SK-N-SH (cell line): ENCODE measurements at regions not wholly inside any gene's neighbourhood (a gene's known extent, or its start where the extent isn't known, plus 50 kb on each side); places are given as distances from the start of the nearest gene placed in this dataset.

Experiments
- CHD2 ChIP-seq: fragments of 150-350 bp; IDR thresholded peaks from 2 replicates; pipeline ENCODE4 v1.6.1; 2018; ENCODE audit warnings: low read length; ENCODE audit not compliant: partially characterized antibody
- RAD21 ChIP-seq: IDR thresholded peaks from 2 replicates; pipeline ENCODE4 v1.6.1; 2012; ENCODE audit warnings: mild to moderate bottlenecking, low read length
- TAF1 ChIP-seq: IDR thresholded peaks from 2 replicates; pipeline ENCODE4 v1.6.1; 2012; ENCODE audit warnings: low read depth, mild to moderate bottlenecking, low read length, moderate library complexity, borderline replicate concordance
- TCF12 ChIP-seq: IDR thresholded peaks from 2 replicates; pipeline ENCODE4 v1.4.0; 2012
- TEAD4 ChIP-seq: IDR thresholded peaks from 2 replicates; pipeline ENCODE4 v1.4.0; 2012; ENCODE audit warnings: mild to moderate bottlenecking, borderline replicate concordance; ENCODE audit not compliant: insufficient read depth
- YY1 ChIP-seq: IDR thresholded peaks from 2 replicates; pipeline ENCODE4 v1.4.0; 2012; ENCODE audit warnings: low read depth, mild to moderate bottlenecking
- TF ChIP-seq, protein P1 (sequence below): fragments of 200-600 bp; sonication (generic); IDR thresholded peaks from 2 replicates; pipeline ENCODE4 v1.6.1; 2017; ENCODE audit warnings: antibody characterized with exemption, mild to moderate bottlenecking, moderate library complexity
- TF ChIP-seq, protein P2 (sequence below): IDR thresholded peaks from 2 replicates; pipeline ENCODE4 v1.6.1; 2012; ENCODE audit warnings: mild to moderate bottlenecking, low read depth, low read length, moderate library complexity
- TF ChIP-seq, protein P3 (sequence below): IDR thresholded peaks from 2 replicates; pipeline ENCODE4; 2012
- TF ChIP-seq, protein P4 (sequence below): IDR thresholded peaks from 2 replicates; pipeline ENCODE4 v1.4.0; 2012; ENCODE audit warnings: low read depth, borderline replicate concordance

DNA sequence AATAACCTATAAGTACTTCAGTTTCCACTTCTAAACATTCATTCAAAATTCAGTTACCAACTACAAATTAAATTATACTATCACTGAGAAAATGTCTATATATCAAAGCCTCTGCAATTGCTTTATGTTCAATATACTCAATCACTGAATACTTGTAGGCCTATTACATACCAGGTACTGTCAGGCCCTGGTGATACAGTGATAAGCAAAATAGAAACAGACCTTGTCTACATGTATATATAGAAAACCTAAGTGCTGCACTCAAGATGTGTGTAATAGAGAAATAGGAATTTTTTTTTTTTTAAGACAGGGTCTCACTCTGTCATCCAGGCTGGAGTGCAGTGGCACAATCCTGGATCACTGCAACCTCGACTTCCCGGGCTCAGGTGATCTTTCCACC lies 53.7 kb upstream of the PHF14 start:
- TF ChIP-seq, protein P1, sequence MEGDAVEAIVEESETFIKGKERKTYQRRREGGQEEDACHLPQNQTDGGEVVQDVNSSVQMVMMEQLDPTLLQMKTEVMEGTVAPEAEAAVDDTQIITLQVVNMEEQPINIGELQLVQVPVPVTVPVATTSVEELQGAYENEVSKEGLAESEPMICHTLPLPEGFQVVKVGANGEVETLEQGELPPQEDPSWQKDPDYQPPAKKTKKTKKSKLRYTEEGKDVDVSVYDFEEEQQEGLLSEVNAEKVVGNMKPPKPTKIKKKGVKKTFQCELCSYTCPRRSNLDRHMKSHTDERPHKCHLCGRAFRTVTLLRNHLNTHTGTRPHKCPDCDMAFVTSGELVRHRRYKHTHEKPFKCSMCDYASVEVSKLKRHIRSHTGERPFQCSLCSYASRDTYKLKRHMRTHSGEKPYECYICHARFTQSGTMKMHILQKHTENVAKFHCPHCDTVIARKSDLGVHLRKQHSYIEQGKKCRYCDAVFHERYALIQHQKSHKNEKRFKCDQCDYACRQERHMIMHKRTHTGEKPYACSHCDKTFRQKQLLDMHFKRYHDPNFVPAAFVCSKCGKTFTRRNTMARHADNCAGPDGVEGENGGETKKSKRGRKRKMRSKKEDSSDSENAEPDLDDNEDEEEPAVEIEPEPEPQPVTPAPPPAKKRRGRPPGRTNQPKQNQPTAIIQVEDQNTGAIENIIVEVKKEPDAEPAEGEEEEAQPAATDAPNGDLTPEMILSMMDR: no peak
- TF ChIP-seq, protein P2, sequence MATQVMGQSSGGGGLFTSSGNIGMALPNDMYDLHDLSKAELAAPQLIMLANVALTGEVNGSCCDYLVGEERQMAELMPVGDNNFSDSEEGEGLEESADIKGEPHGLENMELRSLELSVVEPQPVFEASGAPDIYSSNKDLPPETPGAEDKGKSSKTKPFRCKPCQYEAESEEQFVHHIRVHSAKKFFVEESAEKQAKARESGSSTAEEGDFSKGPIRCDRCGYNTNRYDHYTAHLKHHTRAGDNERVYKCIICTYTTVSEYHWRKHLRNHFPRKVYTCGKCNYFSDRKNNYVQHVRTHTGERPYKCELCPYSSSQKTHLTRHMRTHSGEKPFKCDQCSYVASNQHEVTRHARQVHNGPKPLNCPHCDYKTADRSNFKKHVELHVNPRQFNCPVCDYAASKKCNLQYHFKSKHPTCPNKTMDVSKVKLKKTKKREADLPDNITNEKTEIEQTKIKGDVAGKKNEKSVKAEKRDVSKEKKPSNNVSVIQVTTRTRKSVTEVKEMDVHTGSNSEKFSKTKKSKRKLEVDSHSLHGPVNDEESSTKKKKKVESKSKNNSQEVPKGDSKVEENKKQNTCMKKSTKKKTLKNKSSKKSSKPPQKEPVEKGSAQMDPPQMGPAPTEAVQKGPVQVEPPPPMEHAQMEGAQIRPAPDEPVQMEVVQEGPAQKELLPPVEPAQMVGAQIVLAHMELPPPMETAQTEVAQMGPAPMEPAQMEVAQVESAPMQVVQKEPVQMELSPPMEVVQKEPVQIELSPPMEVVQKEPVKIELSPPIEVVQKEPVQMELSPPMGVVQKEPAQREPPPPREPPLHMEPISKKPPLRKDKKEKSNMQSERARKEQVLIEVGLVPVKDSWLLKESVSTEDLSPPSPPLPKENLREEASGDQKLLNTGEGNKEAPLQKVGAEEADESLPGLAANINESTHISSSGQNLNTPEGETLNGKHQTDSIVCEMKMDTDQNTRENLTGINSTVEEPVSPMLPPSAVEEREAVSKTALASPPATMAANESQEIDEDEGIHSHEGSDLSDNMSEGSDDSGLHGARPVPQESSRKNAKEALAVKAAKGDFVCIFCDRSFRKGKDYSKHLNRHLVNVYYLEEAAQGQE: no peak
- TF ChIP-seq TAF1: no peak
- no peak for TF ChIP-seq TEAD4
- TF ChIP-seq, protein P3, sequence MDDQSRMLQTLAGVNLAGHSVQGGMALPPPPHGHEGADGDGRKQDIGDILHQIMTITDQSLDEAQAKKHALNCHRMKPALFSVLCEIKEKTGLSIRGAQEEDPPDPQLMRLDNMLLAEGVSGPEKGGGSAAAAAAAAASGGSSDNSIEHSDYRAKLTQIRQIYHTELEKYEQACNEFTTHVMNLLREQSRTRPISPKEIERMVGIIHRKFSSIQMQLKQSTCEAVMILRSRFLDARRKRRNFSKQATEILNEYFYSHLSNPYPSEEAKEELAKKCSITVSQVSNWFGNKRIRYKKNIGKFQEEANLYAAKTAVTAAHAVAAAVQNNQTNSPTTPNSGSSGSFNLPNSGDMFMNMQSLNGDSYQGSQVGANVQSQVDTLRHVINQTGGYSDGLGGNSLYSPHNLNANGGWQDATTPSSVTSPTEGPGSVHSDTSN: no peak
- TF ChIP-seq TCF12: no peak
- TF ChIP-seq YY1: no peak
- peak; percentile 45 for TF ChIP-seq CHD2
- TF ChIP-seq, protein P4, sequence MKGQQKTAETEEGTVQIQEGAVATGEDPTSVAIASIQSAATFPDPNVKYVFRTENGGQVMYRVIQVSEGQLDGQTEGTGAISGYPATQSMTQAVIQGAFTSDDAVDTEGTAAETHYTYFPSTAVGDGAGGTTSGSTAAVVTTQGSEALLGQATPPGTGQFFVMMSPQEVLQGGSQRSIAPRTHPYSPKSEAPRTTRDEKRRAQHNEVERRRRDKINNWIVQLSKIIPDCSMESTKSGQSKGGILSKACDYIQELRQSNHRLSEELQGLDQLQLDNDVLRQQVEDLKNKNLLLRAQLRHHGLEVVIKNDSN: no peak
- TF ChIP-seq RAD21: no peak
